G401 (cell line): ENCODE measurements at regions not wholly inside any gene's neighbourhood (a gene's known extent, or its start where the extent isn't known, plus 50 kb on each side); places are given as distances from the start of the nearest gene placed in this dataset.

ENCODE experiments used
- DNase-seq: peaks from one replicate; pipeline ENCODE4 v3.0.0-alpha.2; 2015; ENCODE audit warnings: low spot score
- in situ Hi-C: cut with HindIII; loops from 2 replicates; pipeline ENCODE4 v1.10.0; 2016; ENCODE audit warnings: low sequenced_read_pairs, mixed read lengths

GRCh38 chr12:42641221-42641885 is 51.8 kb upstream of the PRICKLE1 start:
- DNase-seq: no peak

GRCh38 chr12:42640391-42640790 is 50.8 kb upstream of the PRICKLE1 start:
- no peak for DNase-seq
- in situ Hi-C loops: no loop called here

More at GRCh38 chr12:42641221-42641885, 51.8 kb upstream of the PRICKLE1 start:
- in situ Hi-C loops: no loop called here

GRCh38 chr12:42639556-42639955 is 50.0 kb upstream of the PRICKLE1 start:
- in situ Hi-C loops: no loop called here
- no peak for DNase-seq
